Left ventricle myocardium inferior (tissue), 1 donor: ENCODE measurements at regions not wholly inside any gene's neighbourhood (a gene's known extent, or its start where the extent isn't known, plus 50 kb on each side); places are given as distances from the start of the nearest gene placed in this dataset.

Experiments used
- DNase-seq: peaks from one replicate; pipeline ENCODE4 v3.0.0-alpha.2; 2020
- H3K27ac ChIP-seq: fragments of 200-600 bp; replicated peaks from 2 replicates; pipeline ENCODE4 v1.8.0; 2021
- H3K27me3 ChIP-seq: fragments of 200-600 bp; 2 replicates; pipeline ENCODE4 v1.8.0; 2021; ENCODE audit warnings: low read depth
- H3K36me3 ChIP-seq: fragments of 200-600 bp; 2 replicates; pipeline ENCODE4 v1.8.0; 2021
- H3K4me1 ChIP-seq: fragments of 200-600 bp; 2 replicates; pipeline ENCODE4 v1.8.0; 2021
- H3K4me3 ChIP-seq: fragments of 200-600 bp; 2 replicates; pipeline ENCODE4 v1.8.0; 2021; ENCODE audit warnings: mild to moderate bottlenecking, moderate library complexity
- H3K9me3 ChIP-seq: fragments of 200-600 bp; replicated peaks from 2 replicates; pipeline ENCODE4 v1.8.0; 2021
- intact Hi-C: fragments of 100-400 bp; cut with micrococcal nuclease; formaldehyde crosslinking; loops from one replicate; pipeline ENCODE4 v1.11.0; 2022
- TF ChIP-seq, protein P1 (sequence below): fragments of 200-600 bp; IDR thresholded peaks from 2 replicates; pipeline ENCODE4 v1.8.0; 2021; ENCODE audit warnings: antibody characterized with exemption, mild to moderate bottlenecking, borderline replicate concordance
- donor health status: DM: no; HTN: yes; CAD: no; lungs with severe emphysema.

DNA sequence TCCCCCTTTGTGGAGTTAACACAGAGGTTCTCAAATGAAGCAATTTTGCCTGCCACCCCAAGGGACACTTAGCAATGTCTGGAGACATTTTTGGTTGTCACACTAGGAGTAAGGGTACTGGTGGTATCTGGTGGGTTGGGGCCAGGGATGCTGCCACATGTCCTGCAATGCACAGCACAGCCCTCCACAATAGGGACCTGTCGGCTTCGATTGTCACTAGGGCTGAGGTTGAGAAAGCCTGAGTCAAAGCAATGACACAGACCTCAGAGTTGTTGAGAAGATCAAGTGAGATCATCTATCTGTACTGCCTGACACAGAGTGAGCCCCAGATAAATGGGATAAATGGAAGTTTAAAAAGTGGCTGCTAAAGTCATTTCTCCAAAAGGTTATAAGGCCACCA lies 249.2 kb upstream of the KLF4 start:
- Histone ChIP-seq H3K4me1 (peaks cover 44% of the 10 kb centered on the region), H3K36me3 (no peaks in the 10 kb centered on the region), H3K27me3 (no peaks in the 10 kb centered on the region), H3K9me3 (no peaks in the 10 kb centered on the region), H3K4me3 (no peak overlapping the region), H3K27ac (peak overlapping the region; percentile 76)
- no peak for DNase-seq
- TF ChIP-seq, protein P1, sequence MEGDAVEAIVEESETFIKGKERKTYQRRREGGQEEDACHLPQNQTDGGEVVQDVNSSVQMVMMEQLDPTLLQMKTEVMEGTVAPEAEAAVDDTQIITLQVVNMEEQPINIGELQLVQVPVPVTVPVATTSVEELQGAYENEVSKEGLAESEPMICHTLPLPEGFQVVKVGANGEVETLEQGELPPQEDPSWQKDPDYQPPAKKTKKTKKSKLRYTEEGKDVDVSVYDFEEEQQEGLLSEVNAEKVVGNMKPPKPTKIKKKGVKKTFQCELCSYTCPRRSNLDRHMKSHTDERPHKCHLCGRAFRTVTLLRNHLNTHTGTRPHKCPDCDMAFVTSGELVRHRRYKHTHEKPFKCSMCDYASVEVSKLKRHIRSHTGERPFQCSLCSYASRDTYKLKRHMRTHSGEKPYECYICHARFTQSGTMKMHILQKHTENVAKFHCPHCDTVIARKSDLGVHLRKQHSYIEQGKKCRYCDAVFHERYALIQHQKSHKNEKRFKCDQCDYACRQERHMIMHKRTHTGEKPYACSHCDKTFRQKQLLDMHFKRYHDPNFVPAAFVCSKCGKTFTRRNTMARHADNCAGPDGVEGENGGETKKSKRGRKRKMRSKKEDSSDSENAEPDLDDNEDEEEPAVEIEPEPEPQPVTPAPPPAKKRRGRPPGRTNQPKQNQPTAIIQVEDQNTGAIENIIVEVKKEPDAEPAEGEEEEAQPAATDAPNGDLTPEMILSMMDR: no peak
- intact Hi-C loops: no loop called here

DNA sequence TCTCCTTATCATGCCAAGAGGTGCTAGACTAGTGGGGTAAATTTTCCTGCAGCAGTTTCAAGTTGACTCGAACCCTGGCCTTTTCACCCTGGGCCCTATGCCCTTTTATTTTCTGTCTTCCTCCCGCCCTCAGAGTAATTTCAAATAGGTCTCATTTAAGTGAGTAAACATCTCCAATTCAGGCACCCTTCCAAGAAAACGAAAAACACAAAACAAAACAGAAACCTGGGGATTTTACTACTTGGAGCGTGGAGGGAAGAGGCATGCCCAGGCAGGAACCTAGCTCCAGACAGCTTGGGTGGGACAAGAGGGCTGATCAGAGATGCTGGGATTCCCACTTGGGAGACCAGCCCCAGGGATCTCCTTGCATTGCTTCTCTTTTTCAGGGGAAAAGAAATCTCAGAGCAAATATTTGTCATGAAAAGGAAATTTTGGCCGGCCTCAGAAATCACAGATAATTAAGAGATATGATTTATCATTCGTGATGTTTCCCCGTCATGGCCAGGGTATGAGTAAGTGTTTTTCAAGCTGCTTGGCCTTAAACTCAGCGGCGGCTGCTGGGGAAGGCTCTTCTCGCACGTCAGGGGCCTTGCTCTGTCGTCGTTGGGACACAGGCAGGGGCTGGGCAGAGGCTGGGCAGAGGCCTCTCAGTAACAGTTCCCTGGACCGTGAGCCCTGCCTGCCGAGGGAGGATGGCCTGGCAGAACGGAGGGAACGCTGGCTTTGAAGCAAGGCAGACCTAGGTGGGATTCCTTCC lies 248.6 kb upstream of the KLF4 start:
- Histone ChIP-seq H3K4me3 (no peak overlapping the region), H3K9me3 (no peaks in the 10 kb centered on the region), H3K36me3 (no peaks in the 10 kb centered on the region), H3K27me3 (no peaks in the 10 kb centered on the region), H3K4me1 (peaks cover 50% of the 10 kb centered on the region), H3K27ac (peak overlapping the region; percentile 76)
- TF ChIP-seq, protein P1: no peak
- peak; percentile 61 for DNase-seq
- intact Hi-C loops: no loop called here

DNA sequence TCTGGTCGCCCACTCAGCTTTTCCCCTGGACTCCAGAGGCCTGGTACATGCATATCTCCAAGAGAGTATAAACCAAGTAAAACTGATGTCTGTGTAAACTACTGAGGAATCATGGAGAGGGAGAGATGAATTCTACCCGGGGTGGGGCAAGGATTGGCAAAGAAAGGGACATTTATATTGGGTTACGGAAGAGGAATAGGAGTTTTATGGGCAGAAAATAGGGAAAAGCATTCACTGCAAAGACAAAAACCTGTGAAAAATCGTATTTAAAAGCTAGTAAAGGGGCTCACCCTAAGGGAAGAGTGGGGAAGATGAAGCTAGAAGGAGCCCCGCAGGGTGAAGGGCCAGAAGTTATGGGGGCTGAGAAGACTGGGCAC lies 248.0 kb upstream of the KLF4 start:
- Histone ChIP-seq H3K36me3 (no peaks in the 10 kb centered on the region), H3K27me3 (no peaks in the 10 kb centered on the region), H3K4me3 (no peak overlapping the region), H3K4me1 (peaks cover 56% of the 10 kb centered on the region), H3K27ac (peak overlapping the region; percentile 76), H3K9me3 (no peaks in the 10 kb centered on the region)
- TF ChIP-seq, protein P1: no peak
- intact Hi-C loops: no loop called here
- DNase-seq: no peak

DNA sequence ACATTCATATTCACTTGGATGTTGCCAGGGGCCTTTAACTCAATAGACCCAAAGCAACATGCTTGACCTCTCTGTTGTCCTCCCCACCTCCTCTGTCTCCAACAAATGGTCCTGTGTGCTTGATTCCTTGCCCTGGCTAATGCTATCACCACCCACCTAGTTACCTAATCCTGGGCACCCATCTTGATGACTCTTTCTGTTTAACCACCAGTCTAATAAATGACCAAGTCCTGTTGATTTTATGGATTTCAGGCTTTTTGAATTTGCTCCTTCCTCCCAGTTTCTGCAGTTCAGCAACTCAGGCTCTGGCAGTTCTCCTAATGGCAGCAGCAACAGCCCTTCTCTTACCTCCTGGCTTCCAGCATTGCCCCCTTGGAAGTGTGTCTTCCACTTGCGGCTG lies 246.3 kb upstream of the KLF4 start:
- TF ChIP-seq, protein P1: no peak
- Histone ChIP-seq H3K27me3 (no peaks in the 10 kb centered on the region), H3K27ac (no peak overlapping the region), H3K4me1 (peaks cover 62% of the 10 kb centered on the region), H3K9me3 (no peaks in the 10 kb centered on the region), H3K36me3 (no peaks in the 10 kb centered on the region), H3K4me3 (no peak overlapping the region)
- intact Hi-C loops: no loop called here
- DNase-seq: no peak

DNA sequence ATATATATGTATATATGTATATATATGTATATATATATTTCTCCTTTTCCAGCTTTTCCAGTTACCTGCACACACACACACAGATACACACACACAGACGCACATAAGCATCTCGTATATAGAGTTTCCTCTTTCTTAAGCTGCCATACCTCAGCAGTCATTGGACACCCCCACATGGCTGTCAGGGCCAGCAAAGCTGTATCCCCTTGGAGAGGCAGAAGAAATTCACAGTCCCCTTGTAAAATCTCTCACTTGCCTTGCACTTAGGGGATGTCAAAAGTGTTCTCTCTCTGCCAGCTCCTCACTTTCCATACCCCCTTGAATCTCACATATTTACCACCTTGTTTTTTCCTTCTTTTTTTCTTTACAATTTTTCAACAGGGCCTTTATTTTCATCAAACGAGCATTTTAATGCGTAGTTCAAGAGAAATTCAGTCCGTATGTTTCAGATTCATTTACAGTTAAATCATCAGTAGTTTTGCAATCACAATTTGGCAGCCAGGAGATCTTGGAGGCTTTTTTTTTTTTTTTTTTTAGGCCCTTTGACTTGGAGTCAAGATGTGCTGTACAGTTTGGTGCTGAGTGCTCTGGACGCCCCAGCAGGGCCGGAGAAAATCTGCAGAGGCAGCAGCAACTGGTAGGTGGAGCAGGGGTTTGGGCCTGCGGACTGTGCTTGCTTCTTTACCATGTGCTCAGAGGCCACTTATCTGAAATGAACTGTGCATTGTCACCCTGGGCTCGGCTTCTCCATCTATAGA lies 244.9 kb upstream of the KLF4 start:
- intact Hi-C loops: no loop called here
- H3K27ac ChIP-seq: peak overlapping the region; percentile 92
- H3K27me3 ChIP-seq: no peaks in the 10 kb centered on the region
- TF ChIP-seq, protein P1: no peak
- no peaks in the 10 kb centered on the region for H3K36me3 ChIP-seq
- H3K4me1 ChIP-seq: peaks cover 50% of the 10 kb centered on the region
- no peak overlapping the region for H3K4me3 ChIP-seq
- H3K9me3 ChIP-seq: no peaks in the 10 kb centered on the region
- peak; percentile 31 for DNase-seq
